LNCaP clone FGC (cell line): ENCODE measurements at regions not wholly inside any gene's neighbourhood (a gene's known extent, or its start where the extent isn't known, plus 50 kb on each side); places are given as distances from the start of the nearest gene placed in this dataset.
"Not testable (repeated sequence)": the region's sequence is repeated elsewhere in the genome, so short reads cannot be mapped to it uniquely, and the experiment has no call there.

ENCODE experiments used
- DNase-seq: peaks from one replicate; pipeline ENCODE4 v3.0.0-alpha.2; 2011; ENCODE audit warnings: low read depth
- H3K4me3 ChIP-seq: 2 replicates; pipeline ENCODE4 v1.5.1; 2011; ENCODE audit warnings: mild to moderate bottlenecking, low read depth, low read length, control low read depth
- CTCF ChIP-seq: IDR thresholded peaks from 2 replicates; pipeline ENCODE4 v1.5.1; 2012; ENCODE audit warnings: mild to moderate bottlenecking; ENCODE audit not compliant: control insufficient read depth, insufficient read depth; ENCODE audit errors: extremely low read depth

- no peak for TF ChIP-seq CTCF
- no peak overlapping the region for H3K4me3 ChIP-seq
- DNase-seq, result no peak
Measured at GRCh38 chr2:13821255-13821880, 811.1 kb upstream of the LRATD1 start.

- no peak for TF ChIP-seq CTCF
- DNase-seq, result no peak
- H3K4me3 ChIP-seq, result no peak overlapping the region
Measured at GRCh38 chr2:13822365-13822764, 810.2 kb upstream of the LRATD1 start.

GRCh38 chr2:13826314-13826853, 806.1 kb upstream of the LRATD1 start:
- no peak overlapping the region for H3K4me3 ChIP-seq
- DNase-seq, result no peak
- no peak for TF ChIP-seq CTCF

GRCh38 chr2:13858626-13859025, 773.9 kb upstream of the LRATD1 start:
- no peak for DNase-seq
- no peak overlapping the region for H3K4me3 ChIP-seq
- no peak for TF ChIP-seq CTCF

GRCh38 chr2:13868275-13868674, 764.2 kb upstream of the LRATD1 start:
- DNase-seq, H3K4me3 ChIP-seq: not testable (repeated sequence)

- TF ChIP-seq CTCF, result no peak
- DNase-seq, result no peak
- no peak overlapping the region for H3K4me3 ChIP-seq
Measured at GRCh38 chr2:13876491-13877037, 756.0 kb upstream of the LRATD1 start.

GRCh38 chr2:13877571-13877970, 754.9 kb upstream of the LRATD1 start:
- no peak overlapping the region for H3K4me3 ChIP-seq
- no peak for TF ChIP-seq CTCF
- DNase-seq, result no peak
